Uterus (tissue), 2 donors: ENCODE measurements at regions not wholly inside any gene's neighbourhood (a gene's known extent, or its start where the extent isn't known, plus 50 kb on each side); places are given as distances from the start of the nearest gene placed in this dataset.

ENCODE experiments used
- CTCF ChIP-seq, 4 experiments: fragments of 200-600 bp in 2 of 4; fragments of 450-650 bp in 2 of 4; sonication (generic) in 2 of 4; IDR thresholded peaks; one replicate each; pipeline ENCODE4 v1.5.1; 2016 to 2019; ENCODE audit warnings: antibody characterized with exemption in 4 of 4, mild to moderate bottlenecking in 2 of 4, moderate library complexity in 1 of 4
- POLR2A ChIP-seq, 2 donors: fragments of 450-650 bp; IDR thresholded peaks; one replicate each; pipeline ENCODE4 v1.6.1; 2016; ENCODE audit warnings: antibody characterized with exemption in 2 of 2, mild to moderate bottlenecking in 1 of 2, moderate library complexity in 1 of 2

GRCh38 chr17:31629696-31630470, 229.2 kb downstream of the COPRS start:
- TF ChIP-seq CTCF (IDR thresholded peaks at IDR 0.05) (no peak), POLR2A (IDR thresholded peaks at IDR 0.05) (no peak)
